BLaER1 (cell line): ENCODE measurements at regions not wholly inside any gene's neighbourhood (a gene's known extent, or its start where the extent isn't known, plus 50 kb on each side); places are given as distances from the start of the nearest gene placed in this dataset.
A peak's percentile ranks its signal among the peaks of the same experiment; 100 is the strongest.

Experiments
- H3K27ac ChIP-seq: shearing (Covaris generic); formaldehyde crosslinking; 2 replicates; pipeline ENCODE4 v1.8.1; 2022
- H3K27me3 ChIP-seq: shearing (Covaris generic); formaldehyde crosslinking; 2 replicates; pipeline ENCODE4 v1.8.1; 2022
- H3K36me3 ChIP-seq: shearing (Covaris generic); formaldehyde crosslinking; 2 replicates; pipeline ENCODE4 v1.8.1; 2022
- H3K4me1 ChIP-seq: shearing (Covaris generic); formaldehyde crosslinking; 2 replicates; pipeline ENCODE4 v1.8.1; 2022
- H3K4me2 ChIP-seq: shearing (Covaris generic); formaldehyde crosslinking; 2 replicates; pipeline ENCODE4 v1.8.1; 2022
- H3K4me3 ChIP-seq: shearing (Covaris generic); formaldehyde crosslinking; 2 replicates; pipeline ENCODE4 v1.8.1; 2022
- H3K9ac ChIP-seq: shearing (Covaris generic); formaldehyde crosslinking; 2 replicates; pipeline ENCODE4 v1.8.1; 2022
- H3K9me3 ChIP-seq: shearing (Covaris generic); formaldehyde crosslinking; 2 replicates; pipeline ENCODE4 v1.8.1; 2022
- H4K20me1 ChIP-seq: shearing (Covaris generic); formaldehyde crosslinking; 2 replicates; pipeline ENCODE4 v1.8.1; 2022
- Cebpa-rat ChIP-seq: shearing (Covaris generic); IDR thresholded peaks from 2 replicates; pipeline ENCODE4 v1.8.1; 2022

- Histone ChIP-seq H4K20me1 (no peaks in the 10 kb centered on the region), H3K9me3 (peaks cover 3% of the 10 kb centered on the region), H3K4me3 (no peak overlapping the region), H3K4me1 (peaks cover 71% of the 10 kb centered on the region), H3K36me3 (no peaks in the 10 kb centered on the region), H3K27me3 (no peaks in the 10 kb centered on the region), H3K9ac (no peak overlapping the region), H3K4me2 (peak overlapping the region; percentile 81; the same call in 1 of the 2 replicates), H3K27ac (no peak overlapping the region)
- TF ChIP-seq Cebpa-rat: no peak
These were observed 290.6 kb upstream of the CCL2 start for GRCh38 chr17:33964344-33964979.

GRCh38 chr17:33966410-33967059 is 288.6 kb upstream of the CCL2 start:
- Histone ChIP-seq H3K4me2 (peak overlapping the region; percentile 81), H3K9ac (no peak overlapping the region), H4K20me1 (no peaks in the 10 kb centered on the region), H3K36me3 (no peaks in the 10 kb centered on the region), H3K27ac (peak overlapping the region; percentile 81; the same call in 1 of the 2 replicates), H3K9me3 (no peaks in the 10 kb centered on the region), H3K27me3 (no peaks in the 10 kb centered on the region), H3K4me3 (no peak overlapping the region), H3K4me1 (peaks cover 89% of the 10 kb centered on the region)
- no peak for TF ChIP-seq Cebpa-rat

- H3K27me3 ChIP-seq: no peaks in the 10 kb centered on the region
- H3K9ac ChIP-seq: peak overlapping the region; percentile 39; the same call in 1 of the 2 replicates
- H3K9me3 ChIP-seq: no peaks in the 10 kb centered on the region
- no peaks in the 10 kb centered on the region for H4K20me1 ChIP-seq
- no peaks in the 10 kb centered on the region for H3K36me3 ChIP-seq
- peak overlapping the region; percentile 81 for H3K27ac ChIP-seq
- H3K4me2 ChIP-seq: peak overlapping the region; percentile 81
- H3K4me3 ChIP-seq: peak overlapping the region; percentile 19; the same call in 1 of the 2 replicates
- peaks cover 91% of the 10 kb centered on the region for H3K4me1 ChIP-seq
- TF ChIP-seq Cebpa-rat: no peak
These were observed 287.3 kb upstream of the CCL2 start for GRCh38 chr17:33967608-33968349.

- Histone ChIP-seq H3K4me3 (peak overlapping the region; percentile 19; the same call in 1 of the 2 replicates), H3K4me1 (peaks cover 91% of the 10 kb centered on the region), H3K9ac (peak overlapping the region; percentile 39; the same call in 1 of the 2 replicates)
These were observed 286.6 kb upstream of the CCL2 start for GRCh38 chr17:33968350-33969044.

GRCh38 chr17:33970279-33970678 is 284.8 kb upstream of the CCL2 start:
- peaks cover 78% of the 10 kb centered on the region for H3K4me1 ChIP-seq
- no peaks in the 10 kb centered on the region for H4K20me1 ChIP-seq
- H3K4me3 ChIP-seq: no peak overlapping the region
- no peak for TF ChIP-seq Cebpa-rat
- no peak overlapping the region; the same call in 1 of the 2 replicates for H3K9ac ChIP-seq
- H3K4me2 ChIP-seq: peak overlapping the region; percentile 81
- peak overlapping the region; percentile 10; the same call in 1 of the 2 replicates for H3K27ac ChIP-seq
- H3K36me3 ChIP-seq: no peaks in the 10 kb centered on the region
- no peaks in the 10 kb centered on the region for H3K9me3 ChIP-seq
- no peaks in the 10 kb centered on the region for H3K27me3 ChIP-seq

More at GRCh38 chr17:33968350-33969044, 286.6 kb upstream of the CCL2 start:
- H3K27ac ChIP-seq: peak overlapping the region; percentile 81
- no peaks in the 10 kb centered on the region for H3K27me3 ChIP-seq
- H3K36me3 ChIP-seq: no peaks in the 10 kb centered on the region
- H4K20me1 ChIP-seq: no peaks in the 10 kb centered on the region
- TF ChIP-seq Cebpa-rat: no peak
- peak overlapping the region; percentile 81 for H3K4me2 ChIP-seq
- no peaks in the 10 kb centered on the region for H3K9me3 ChIP-seq

- H3K27me3 ChIP-seq: no peaks in the 10 kb centered on the region
- peaks cover 53% of the 10 kb centered on the region for H3K4me1 ChIP-seq
- TF ChIP-seq Cebpa-rat: no peak
- H3K9me3 ChIP-seq: no peaks in the 10 kb centered on the region
- no peak overlapping the region for H3K9ac ChIP-seq
- H4K20me1 ChIP-seq: no peaks in the 10 kb centered on the region
- H3K27ac ChIP-seq: no peak overlapping the region
- no peak overlapping the region for H3K4me3 ChIP-seq
- H3K4me2 ChIP-seq: no peak overlapping the region
- no peaks in the 10 kb centered on the region for H3K36me3 ChIP-seq
These were observed 282.3 kb upstream of the CCL2 start for GRCh38 chr17:33972763-33973162.

GRCh38 chr17:33973491-33973890 is 281.6 kb upstream of the CCL2 start:
- H3K27me3 ChIP-seq: no peaks in the 10 kb centered on the region
- H3K4me3 ChIP-seq: no peak overlapping the region
- no peak overlapping the region; the same call in 1 of the 2 replicates for H3K4me2 ChIP-seq
- H3K9me3 ChIP-seq: no peaks in the 10 kb centered on the region
- no peak overlapping the region for H3K27ac ChIP-seq
- no peaks in the 10 kb centered on the region for H3K36me3 ChIP-seq
- H3K9ac ChIP-seq: no peak overlapping the region
- H3K4me1 ChIP-seq: peaks cover 46% of the 10 kb centered on the region
- H4K20me1 ChIP-seq: no peaks in the 10 kb centered on the region
- TF ChIP-seq Cebpa-rat: no peak

GRCh38 chr17:33974276-33974675 is 280.8 kb upstream of the CCL2 start:
- Histone ChIP-seq H3K4me3 (no peak overlapping the region), H3K36me3 (no peaks in the 10 kb centered on the region), H4K20me1 (no peaks in the 10 kb centered on the region), H3K27ac (no peak overlapping the region), H3K4me1 (peaks cover 38% of the 10 kb centered on the region), H3K9me3 (0 out of 2 replicates have a peak, but pooled peaks cover 3% of the 10 kb centered on the region), H3K27me3 (no peaks in the 10 kb centered on the region), H3K4me2 (no peak overlapping the region), H3K9ac (no peak overlapping the region)
- no peak for TF ChIP-seq Cebpa-rat

GRCh38 chr17:33976831-33977230 is 278.3 kb upstream of the CCL2 start:
- H3K27ac ChIP-seq: no peak overlapping the region
- TF ChIP-seq Cebpa-rat: no peak

More at GRCh38 chr17:33976831-33977230, 278.3 kb upstream of the CCL2 start:
- H3K4me3 ChIP-seq: no peak overlapping the region
- H3K27me3 ChIP-seq: no peaks in the 10 kb centered on the region
- H3K36me3 ChIP-seq: no peaks in the 10 kb centered on the region
- H3K4me1 ChIP-seq: peaks cover 18% of the 10 kb centered on the region
- no peak overlapping the region for H3K4me2 ChIP-seq
- no peak overlapping the region for H3K9ac ChIP-seq
- H4K20me1 ChIP-seq: no peaks in the 10 kb centered on the region
- H3K9me3 ChIP-seq: 0 out of 2 replicates have a peak, but pooled peaks cover 4% of the 10 kb centered on the region
